SH-SY5Y (cell line): ENCODE measurements at regions not wholly inside any gene's neighbourhood (a gene's known extent, or its start where the extent isn't known, plus 50 kb on each side); places are given as distances from the start of the nearest gene placed in this dataset.

Experiments
- GATA2 ChIP-seq: IDR thresholded peaks from 2 replicates; pipeline ENCODE4 v1.6.1; 2011; ENCODE audit warnings: mild to moderate bottlenecking, low read depth, low read length
- GATA3 ChIP-seq: IDR thresholded peaks from 2 replicates; pipeline ENCODE4 v1.6.1; 2011; ENCODE audit warnings: low read depth, mild to moderate bottlenecking, low read length, moderate library complexity

DNA sequence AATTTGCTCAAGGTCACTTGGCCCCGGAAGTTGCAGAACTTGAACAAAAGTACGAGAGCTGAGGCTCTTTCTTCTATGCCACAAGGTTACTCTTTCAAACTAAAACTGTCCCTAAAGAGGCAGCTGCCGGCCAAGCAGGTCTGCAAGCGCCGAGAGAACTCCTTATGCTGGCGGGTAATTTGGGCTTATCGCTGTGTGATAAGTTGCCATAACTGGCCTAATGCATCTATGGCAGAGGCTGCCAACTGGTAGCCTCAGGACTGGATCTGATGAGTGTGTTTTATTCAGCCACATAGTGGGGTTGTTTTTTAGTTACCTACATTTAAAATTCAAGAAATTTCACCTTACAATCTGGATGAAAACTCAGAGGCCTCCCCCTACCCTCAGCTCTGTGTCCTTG is 68.1 kb upstream of the SPOCK1 start:
- TF ChIP-seq GATA3: peak; percentile 56
- TF ChIP-seq GATA2: peak; percentile 93

GRCh38 chr5:137566780-137567179 is 67.7 kb upstream of the SPOCK1 start:
- TF ChIP-seq GATA2 (no peak), GATA3 (no peak)

DNA sequence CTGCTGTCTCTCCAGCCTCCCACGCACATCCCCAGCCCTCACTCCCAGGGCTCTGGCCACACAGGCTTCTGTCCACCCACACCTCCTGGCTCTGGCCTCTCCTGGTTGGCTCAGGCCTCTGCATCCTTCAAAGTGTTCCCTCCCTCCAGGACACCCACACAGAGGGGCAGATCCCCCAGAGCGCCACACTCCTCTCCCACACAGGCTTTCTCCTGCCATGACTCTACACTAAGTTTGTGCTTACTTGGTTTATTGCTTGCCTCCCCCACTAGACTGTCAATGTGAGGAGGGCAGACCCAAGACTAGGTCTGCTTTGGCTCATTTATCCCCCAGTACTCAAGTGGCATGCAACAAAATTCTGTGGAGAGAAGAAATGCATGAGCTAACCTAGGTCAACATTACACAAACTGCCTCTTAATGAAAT is 67.0 kb upstream of the SPOCK1 start:
- TF ChIP-seq GATA3 (no peak), GATA2 (no peak)

DNA sequence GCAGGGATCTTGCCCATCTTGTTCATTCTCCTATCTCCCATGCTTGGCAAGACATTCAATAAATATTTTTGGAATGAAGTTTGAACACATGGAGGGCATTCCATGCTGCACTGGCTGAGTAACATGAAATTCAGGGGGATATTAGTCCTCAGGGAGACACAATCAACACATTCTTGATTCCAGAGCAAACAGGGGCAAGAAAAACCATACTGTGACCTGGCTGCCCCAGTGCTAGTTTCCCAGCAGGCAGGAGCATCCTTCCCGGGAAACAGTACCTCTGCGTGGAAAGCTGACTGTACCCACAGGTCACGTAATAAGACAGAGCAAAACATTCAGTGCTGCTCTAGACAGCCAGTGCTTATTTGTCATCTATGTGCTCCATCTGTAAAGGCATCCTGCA is 66.3 kb upstream of the SPOCK1 start:
- TF ChIP-seq GATA3: no peak
- TF ChIP-seq GATA2: no peak

- TF ChIP-seq GATA2 (no peak), GATA3 (no peak)
Observed at GRCh38 chr5:137564398-137564961, 65.4 kb upstream of the SPOCK1 start.

DNA sequence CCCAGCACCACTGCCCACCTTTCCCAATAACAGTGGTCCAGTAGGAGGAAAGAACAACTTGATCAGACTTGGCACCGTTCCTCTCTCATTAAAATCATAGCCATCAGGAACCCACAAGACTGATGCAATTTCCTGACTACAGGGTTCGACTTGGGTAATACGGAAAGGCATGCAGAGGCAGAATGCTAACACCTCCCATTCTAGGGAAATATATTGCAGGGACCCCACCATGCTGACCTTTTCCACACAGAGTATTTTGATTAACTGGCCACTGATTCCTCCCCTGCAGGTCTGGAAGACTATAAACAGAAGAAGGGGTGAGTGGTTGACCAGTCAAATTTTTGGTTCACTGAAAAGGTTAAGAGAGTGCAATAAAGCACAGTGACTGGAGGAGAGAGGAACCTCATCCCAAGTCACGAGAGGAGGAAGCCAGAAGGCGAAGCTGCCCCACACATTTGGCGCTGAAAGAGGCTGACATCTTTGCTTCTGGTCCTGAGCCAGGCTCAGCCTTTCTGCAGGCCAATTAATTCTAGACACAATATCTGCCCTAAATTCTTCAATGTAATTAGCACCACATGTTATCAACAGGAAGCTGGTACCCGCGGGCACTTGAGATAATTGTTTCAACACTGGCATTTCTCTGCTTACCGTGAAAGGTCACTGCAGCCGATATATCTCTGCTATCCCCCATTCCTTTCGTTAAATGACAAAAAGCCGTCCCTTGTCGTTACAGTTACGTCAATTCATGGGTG is 64.7 kb upstream of the SPOCK1 start:
- TF ChIP-seq GATA2 (peak; percentile 69), GATA3 (no peak)

DNA sequence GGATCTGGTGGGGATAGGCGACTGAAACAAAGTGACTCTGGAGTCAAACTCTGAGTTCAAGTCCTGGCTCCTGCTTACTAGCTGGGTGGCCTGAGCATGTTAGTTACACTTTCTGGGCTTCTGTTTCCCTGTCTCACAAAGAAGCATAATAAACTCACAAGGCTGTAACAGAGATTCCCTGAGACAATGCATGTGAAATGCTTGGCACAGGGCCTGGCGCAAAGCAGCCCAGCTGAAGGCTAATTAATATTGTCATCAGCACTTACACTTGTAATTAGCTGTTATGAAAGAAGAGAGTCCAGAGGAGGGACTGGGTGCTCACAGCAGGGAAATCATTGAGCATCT is 64.1 kb upstream of the SPOCK1 start:
- no peak for TF ChIP-seq GATA3
- TF ChIP-seq GATA2: no peak

- TF ChIP-seq GATA3 (no peak), GATA2 (no peak)
Observed at GRCh38 chr5:137561608-137562007, 62.5 kb upstream of the SPOCK1 start.

GRCh38 chr5:137560420-137560819 is 61.3 kb upstream of the SPOCK1 start:
- TF ChIP-seq GATA3 (no peak), GATA2 (no peak)
